Thyroid gland (tissue), 4 donors: ENCODE measurements at regions not wholly inside any gene's neighbourhood (a gene's known extent, or its start where the extent isn't known, plus 50 kb on each side); places are given as distances from the start of the nearest gene placed in this dataset.

Experiments used
- CTCF ChIP-seq, 6 experiments: fragments of 200-600 bp in 3 of 6; fragments of 450-650 bp in 3 of 6; sonication (generic) in 3 of 6; IDR thresholded peaks; one replicate each; pipeline ENCODE4 v1.5.1; 2016 to 2019; ENCODE audit warnings: antibody characterized with exemption in 6 of 6, mild to moderate bottlenecking in 2 of 6, inconsistent platforms in 1 of 6, moderate library complexity in 1 of 6
- POLR2A ChIP-seq, 2 donors: fragments of 450-650 bp; IDR thresholded peaks; one replicate each; pipeline ENCODE4 v1.6.1; 2017; ENCODE audit warnings: antibody characterized with exemption in 2 of 2, mild to moderate bottlenecking in 2 of 2, moderate library complexity in 1 of 2

- no peak for TF ChIP-seq CTCF (IDR thresholded peaks at IDR 0.05)
- TF ChIP-seq POLR2A (IDR thresholded peaks at IDR 0.05): no peak
Measured at GRCh38 chr2:57711991-57712390, 334.6 kb upstream of the VRK2 start.
